Choroid plexus epithelial cell (primary cell): ENCODE measurements at regions not wholly inside any gene's neighbourhood (a gene's known extent, or its start where the extent isn't known, plus 50 kb on each side); places are given as distances from the start of the nearest gene placed in this dataset.

Source experiments
- DNase-seq: peaks from one replicate; pipeline ENCODE4 v3.0.0-alpha.2; 2010; ENCODE audit warnings: low read depth
- H3K4me3 ChIP-seq: 2 replicates; pipeline ENCODE4 v1.5.1; 2011; ENCODE audit warnings: low read depth, mild to moderate bottlenecking, control low read depth, low read length, moderate library complexity
- TF ChIP-seq, protein P1 (sequence below): conservative IDR thresholded peaks from 2 replicates; pipeline ENCODE4 v1.5.1; 2011; ENCODE audit warnings: low read depth, mild to moderate bottlenecking, control low read depth, inconsistent platforms, low read length, moderate library complexity

DNA sequence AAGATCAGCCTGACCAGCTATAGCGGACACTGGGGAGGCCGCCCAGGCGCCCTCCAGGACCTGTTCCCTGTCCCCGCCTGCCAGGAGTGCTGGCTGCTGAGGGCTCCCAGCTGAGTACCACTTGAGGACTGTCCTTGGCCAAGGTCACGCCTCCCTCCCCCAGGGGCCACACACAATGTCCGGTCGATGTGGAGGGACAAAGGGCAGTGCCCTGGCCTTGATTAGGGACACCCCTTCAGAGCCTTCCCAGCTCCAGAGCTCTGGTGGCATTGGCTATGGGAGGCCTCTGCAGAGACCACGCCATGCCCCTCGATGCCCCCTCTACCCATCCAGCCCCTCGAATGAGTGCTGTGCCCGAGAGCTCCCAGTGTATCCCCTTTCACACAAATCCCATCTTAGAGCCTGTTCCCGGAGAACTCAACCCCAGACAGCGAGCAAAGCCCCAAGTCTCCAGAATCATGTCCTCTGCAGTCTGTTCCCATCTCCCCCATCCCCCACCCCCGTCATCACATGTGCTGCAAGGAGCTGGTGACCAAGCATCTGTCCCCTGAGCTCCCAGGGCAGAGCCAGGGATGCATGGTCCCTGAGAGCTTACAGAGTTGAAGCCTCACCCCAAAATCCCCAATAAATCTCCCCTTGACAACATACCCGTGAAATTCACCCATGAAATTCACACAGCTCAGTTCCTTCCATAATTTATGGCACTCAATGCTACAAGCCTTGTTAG, 158.9 kb downstream of the NUP210 start:
- TF ChIP-seq, protein P1, sequence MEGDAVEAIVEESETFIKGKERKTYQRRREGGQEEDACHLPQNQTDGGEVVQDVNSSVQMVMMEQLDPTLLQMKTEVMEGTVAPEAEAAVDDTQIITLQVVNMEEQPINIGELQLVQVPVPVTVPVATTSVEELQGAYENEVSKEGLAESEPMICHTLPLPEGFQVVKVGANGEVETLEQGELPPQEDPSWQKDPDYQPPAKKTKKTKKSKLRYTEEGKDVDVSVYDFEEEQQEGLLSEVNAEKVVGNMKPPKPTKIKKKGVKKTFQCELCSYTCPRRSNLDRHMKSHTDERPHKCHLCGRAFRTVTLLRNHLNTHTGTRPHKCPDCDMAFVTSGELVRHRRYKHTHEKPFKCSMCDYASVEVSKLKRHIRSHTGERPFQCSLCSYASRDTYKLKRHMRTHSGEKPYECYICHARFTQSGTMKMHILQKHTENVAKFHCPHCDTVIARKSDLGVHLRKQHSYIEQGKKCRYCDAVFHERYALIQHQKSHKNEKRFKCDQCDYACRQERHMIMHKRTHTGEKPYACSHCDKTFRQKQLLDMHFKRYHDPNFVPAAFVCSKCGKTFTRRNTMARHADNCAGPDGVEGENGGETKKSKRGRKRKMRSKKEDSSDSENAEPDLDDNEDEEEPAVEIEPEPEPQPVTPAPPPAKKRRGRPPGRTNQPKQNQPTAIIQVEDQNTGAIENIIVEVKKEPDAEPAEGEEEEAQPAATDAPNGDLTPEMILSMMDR, result no peak
- H3K4me3 ChIP-seq, result no peak overlapping the region
- no peak for DNase-seq

DNA sequence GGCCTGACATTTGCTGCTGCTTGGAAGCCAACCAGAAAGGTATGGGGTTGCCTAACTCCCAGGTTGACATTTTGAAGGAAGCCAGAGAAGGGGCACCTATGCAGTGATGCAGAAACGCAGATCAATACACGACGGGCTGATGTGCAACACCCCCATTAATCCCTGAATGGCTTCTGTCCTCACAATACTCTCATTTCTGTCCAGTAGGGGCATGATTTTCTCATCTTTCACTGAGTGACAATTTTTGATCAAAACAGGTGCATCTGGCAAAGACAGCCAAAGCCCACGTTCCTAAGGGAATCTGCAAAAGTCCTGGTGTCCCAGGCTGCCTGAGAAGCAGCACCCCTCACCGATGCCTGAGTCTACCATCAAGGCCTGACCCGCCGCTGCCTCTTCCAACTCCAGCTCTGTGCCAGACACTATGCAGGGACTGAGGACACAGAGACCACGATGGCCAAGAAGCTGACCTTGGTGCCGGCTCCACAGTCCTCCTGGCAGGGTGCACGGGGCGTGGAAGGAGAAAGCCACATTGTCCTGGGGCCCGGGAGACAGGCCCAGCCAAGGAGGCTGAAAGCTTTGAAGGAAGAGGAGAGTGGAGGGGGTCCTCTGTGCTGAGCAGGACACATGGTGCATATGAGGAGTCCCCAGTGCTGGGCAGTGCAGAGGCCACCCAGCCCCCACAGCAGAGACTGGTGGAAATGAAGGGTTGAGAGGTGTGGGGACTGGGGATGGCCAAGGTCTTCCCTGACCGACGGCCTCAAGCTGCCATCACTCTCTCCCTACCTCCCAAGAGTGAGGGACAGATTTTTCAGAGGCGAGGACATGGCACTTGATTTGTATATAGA, 159.6 kb downstream of the NUP210 start:
- DNase-seq, result no peak
- TF ChIP-seq, protein P1, result peak; percentile 17
- H3K4me3 ChIP-seq, result no peak overlapping the region

DNA sequence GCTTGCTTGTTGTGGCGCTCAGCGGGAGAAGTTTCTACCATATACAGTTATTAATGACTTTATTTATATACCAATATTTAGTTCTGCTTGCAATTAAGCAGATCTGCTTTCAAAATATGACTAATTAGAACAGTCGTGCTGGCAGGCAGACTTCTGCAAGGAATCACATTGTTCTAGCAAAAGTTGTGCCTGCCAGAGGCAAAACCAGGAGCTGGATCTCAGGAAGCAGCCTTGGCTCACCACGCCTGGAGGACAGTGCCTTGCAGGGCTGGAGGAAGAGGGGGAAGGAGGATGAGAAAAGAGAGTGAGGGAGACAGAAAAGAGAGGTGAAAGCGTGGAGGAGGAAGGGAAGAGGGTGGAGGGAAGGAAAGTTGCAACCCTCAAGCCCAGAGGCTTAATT, 160.3 kb downstream of the NUP210 start:
- DNase-seq, result no peak
- no peak overlapping the region for H3K4me3 ChIP-seq
- TF ChIP-seq, protein P1, result no peak

DNA sequence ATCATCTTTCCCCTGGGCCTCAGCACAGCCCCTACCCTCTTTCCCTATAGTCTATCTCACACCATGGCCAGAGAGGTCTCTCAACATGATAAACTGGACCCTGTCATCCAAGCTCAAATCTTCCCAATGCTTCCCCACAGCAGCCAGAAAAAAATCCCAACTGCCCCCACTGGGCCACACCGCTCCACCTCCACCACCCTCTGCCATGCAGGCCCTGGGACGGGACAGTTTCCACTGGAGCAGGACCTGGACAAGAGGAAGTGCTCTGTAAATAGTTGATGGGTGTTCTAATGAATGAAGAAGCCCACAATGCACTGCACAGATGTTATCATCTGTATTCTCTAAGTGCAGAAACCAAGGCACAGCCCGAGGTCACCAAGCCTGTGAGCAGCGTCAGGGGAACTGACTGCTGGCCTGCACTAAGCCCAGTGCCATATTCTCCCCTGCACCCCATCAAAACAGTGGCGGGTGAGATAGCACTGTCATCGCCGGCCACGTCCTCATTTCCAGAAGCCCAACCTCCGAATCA, 161.1 kb downstream of the NUP210 start:
- TF ChIP-seq, protein P1, result no peak
- DNase-seq, result no peak
- no peak overlapping the region for H3K4me3 ChIP-seq

DNA sequence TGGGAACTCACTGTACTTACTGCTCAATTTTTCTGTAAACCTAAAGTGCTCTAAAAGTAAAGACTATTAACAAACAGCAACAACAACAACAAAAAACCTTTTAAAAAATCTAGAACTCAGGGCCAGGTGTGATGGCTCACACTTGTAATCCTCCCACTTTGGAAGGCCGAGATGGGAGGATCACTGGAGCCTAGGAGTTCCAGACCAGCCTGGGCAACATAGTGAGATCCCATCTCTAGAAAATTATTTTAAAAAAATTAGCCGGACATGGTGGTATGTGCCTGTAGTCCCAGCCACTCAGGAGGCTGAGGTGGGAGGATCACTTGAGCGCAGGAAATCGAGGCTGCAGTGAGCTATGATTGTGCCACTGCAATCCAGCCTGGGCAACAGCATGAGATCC, 161.8 kb downstream of the NUP210 start:
- TF ChIP-seq, protein P1, result no peak
- no peak for DNase-seq
- no peak overlapping the region for H3K4me3 ChIP-seq

DNA sequence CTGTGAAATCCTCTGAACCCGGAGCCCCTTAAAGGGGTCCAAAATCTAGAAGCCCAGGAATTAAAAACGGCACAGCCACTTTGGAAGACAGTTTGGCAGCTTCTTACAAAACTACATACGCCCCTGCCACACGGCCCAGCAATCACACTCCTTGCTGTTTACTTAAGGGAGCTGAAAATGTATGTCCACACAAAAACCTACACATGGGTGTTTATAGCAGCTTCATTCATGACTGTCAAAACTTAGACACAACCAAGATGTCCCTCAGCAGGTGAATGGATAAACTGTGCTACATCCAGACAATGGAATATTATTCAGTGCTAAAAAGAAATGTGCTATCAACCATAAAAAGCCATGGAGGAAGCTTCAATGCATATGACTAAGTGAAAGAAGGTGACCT, 162.5 kb downstream of the NUP210 start:
- no peak overlapping the region for H3K4me3 ChIP-seq
- DNase-seq, result no peak
- TF ChIP-seq, protein P1, result no peak

DNA sequence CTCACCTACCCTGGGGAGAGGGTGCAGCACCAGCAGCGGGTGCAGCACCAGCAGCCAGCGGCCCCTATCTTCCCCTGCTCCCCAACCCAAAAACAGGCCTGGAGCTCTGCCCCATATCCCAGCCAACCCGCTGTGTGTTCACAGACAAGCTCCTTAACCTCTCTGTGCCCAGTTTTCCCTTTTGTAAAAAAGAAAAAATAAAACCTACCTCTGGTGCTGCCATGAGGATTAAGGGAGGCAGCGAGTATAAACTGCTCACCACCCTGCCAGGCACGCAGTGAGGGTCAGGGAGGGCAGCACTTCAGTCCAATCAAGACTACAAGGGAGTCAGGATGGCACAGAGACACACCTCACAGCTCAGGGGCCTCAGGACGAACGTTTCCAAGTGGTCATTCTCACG, 163.3 kb downstream of the NUP210 start:
- DNase-seq, result no peak

More for the DNA sequence above, 163.3 kb downstream of the NUP210 start:
- TF ChIP-seq, protein P1, result no peak
- H3K4me3 ChIP-seq, result no peak overlapping the region
